GM12891 (cell line): ENCODE measurements at regions not wholly inside any gene's neighbourhood (a gene's known extent, or its start where the extent isn't known, plus 50 kb on each side); places are given as distances from the start of the nearest gene placed in this dataset.

ENCODE experiments used
- PAX5 ChIP-seq: IDR thresholded peaks from 2 replicates; pipeline ENCODE4 v1.6.1; 2011; ENCODE audit warnings: low read length, moderate library complexity, mild to moderate bottlenecking; ENCODE audit not compliant: insufficient read depth, severe bottlenecking
- POLR2A ChIP-seq: IDR thresholded peaks from 2 replicates; pipeline ENCODE4 v1.6.1; 2011; ENCODE audit warnings: low read depth, low read length, control low read depth
- POLR2AphosphoS5 ChIP-seq: IDR thresholded peaks from 2 replicates; pipeline ENCODE4 v1.6.1; 2011; ENCODE audit warnings: low read depth, low read length, control low read depth
- POU2F2 ChIP-seq: IDR thresholded peaks from 2 replicates; pipeline ENCODE4 v1.6.1; 2011; ENCODE audit warnings: low read depth, mild to moderate bottlenecking, control low read depth, low read length, moderate library complexity
- SPI1 ChIP-seq: IDR thresholded peaks from 2 replicates; pipeline ENCODE4 v1.6.1; 2011; ENCODE audit warnings: low read depth, low read length, control low read depth
- TAF1 ChIP-seq: IDR thresholded peaks from 2 replicates; pipeline ENCODE4 v1.6.1; 2011; ENCODE audit warnings: low read depth, low read length, control low read depth

- TF ChIP-seq POLR2A: no peak
- no peak for TF ChIP-seq SPI1
- no peak for TF ChIP-seq POLR2AphosphoS5
- TF ChIP-seq TAF1: no peak
- TF ChIP-seq PAX5: no peak
- no peak for TF ChIP-seq POU2F2
Observed at GRCh38 chr9:29285818-29286217, 1712.5 kb upstream of the C9orf72 start.
